Adrenal gland (tissue), 9 donors: ENCODE measurements at regions not wholly inside any gene's neighbourhood (a gene's known extent, or its start where the extent isn't known, plus 50 kb on each side); places are given as distances from the start of the nearest gene placed in this dataset.

Experiments
- DNase-seq, 7 donors: peaks; one replicate each; pipeline ENCODE4 v3.0.0-alpha.2; 2019 to 2020
- H3K27ac ChIP-seq, 5 donors: fragments of 200-600 bp; sonication (generic) in 4 of 5; 1 replicate in 3 of 5; 2 replicates in 2 of 5; pipeline versions ENCODE4 v1.5.1 to v1.8.0; 2016 to 2020; ENCODE audit warnings: mild to moderate bottlenecking in 1 of 5
- H3K27me3 ChIP-seq: fragments of 200-600 bp; 2 replicates; pipeline ENCODE4 v1.8.0; 2021
- H3K36me3 ChIP-seq, 2 donors: fragments of 200-600 bp; replicated peaks in 1 of 2; 1 replicate in 1 of 2; 2 replicates in 1 of 2; pipeline versions ENCODE4 v1.5.1 to v1.8.0; 2018 to 2022
- H3K4me1 ChIP-seq, 2 donors: fragments of 200-600 bp; replicated peaks in 1 of 2; 1 replicate in 1 of 2; 2 replicates in 1 of 2; pipeline versions ENCODE4 v1.5.1 to v1.8.0; 2018 to 2021
- H3K4me3 ChIP-seq, 4 donors: fragments of 200-600 bp; sonication (generic) in 3 of 4; one replicate each; pipeline ENCODE4 v1.5.1; 2016 to 2018
- H3K9me3 ChIP-seq, 3 donors: fragments of 200-600 bp; sonication (generic) in 1 of 3; replicated peaks in 1 of 3; 1 replicate in 2 of 3; 2 replicates in 1 of 3; pipeline versions ENCODE4 v1.5.1 to v1.8.0; 2016 to 2021
- CTCF ChIP-seq, 6 experiments: fragments of 450-650 bp in 4 of 6; fragments of 200-600 bp in 2 of 6; sonication (generic) in 1 of 6; IDR thresholded peaks; 1 replicate in 5 of 6; 2 replicates in 1 of 6; pipeline versions ENCODE4 v1.5.1 to v1.8.0; 2016 to 2021; ENCODE audit warnings: antibody characterized with exemption in 6 of 6, mild to moderate bottlenecking in 2 of 6, moderate library complexity in 1 of 6
- POLR2A ChIP-seq, 2 donors: fragments of 450-650 bp; IDR thresholded peaks; one replicate each; pipeline ENCODE4 v1.6.1; 2017; ENCODE audit warnings: antibody characterized with exemption in 2 of 2, mild to moderate bottlenecking in 2 of 2, moderate library complexity in 1 of 2
- WGBS, 4 donors: extraction: QIAGEN DNeasy Blood & Tissue Kit in 2 of 4; methylation state at CpG; one replicate each; pipeline versions ENCODE4 v1.1.5 to v1.1.7; 2013 to 2017; 5-methylcytosine and 5-hydroxymethylcytosine counted together
- intact Hi-C, 2 donors: fragments of 100-400 bp; cut with DNase I; formaldehyde crosslinking; loops; one replicate each; pipeline versions ENCODE4 v1.14.1 to v1.15.0; 2022 to 2023
- donor health status: healthy with polysubstance abuse.
- donor health status: Bipolar disorder and iron deficiency.
- donor health status: DM: yes; HTN: yes; CAD: no.
- donor health status: DM: no; HTN: no; CAD: no.
- donor health status: DM: no; HTN: no; CAD: no.

GRCh38 chr16:72705801-72706200, 342.1 kb downstream of the ZFHX3 start:
- no peak overlapping the region for H3K4me3 ChIP-seq
- no peak overlapping the region for H3K27ac ChIP-seq
- TF ChIP-seq CTCF (IDR thresholded peaks at IDR 0.05) (no peak), POLR2A (IDR thresholded peaks at IDR 0.05) (no peak)
- intact Hi-C loops = no loop called here
- DNase-seq = peak in 1 of 7 donors; percentile 24
- H3K4me1 ChIP-seq = no peaks in the 10 kb centered on the region
- H3K9me3 ChIP-seq = no peaks in the 10 kb centered on the region
- WGBS, 4 donors = 38 to 52% (median 50%) methylated on average over 5 of the region's 5 CpGs
- no peaks in the 10 kb centered on the region for H3K36me3 ChIP-seq
- H3K27me3 ChIP-seq = no peaks in the 10 kb centered on the region

GRCh38 chr16:72704746-72705372, 343.1 kb downstream of the ZFHX3 start:
- Histone ChIP-seq H3K4me1 (no peaks in the 10 kb centered on the region), H3K36me3 (no peaks in the 10 kb centered on the region), H3K27me3 (no peaks in the 10 kb centered on the region), H3K9me3 (no peaks in the 10 kb centered on the region), H3K4me3 (no peak overlapping the region), H3K27ac (no peak overlapping the region)
- intact Hi-C loops = no loop called here
- no peak for DNase-seq
- 88 to 100% (median 91%) methylated on average over 2 of the region's 2 CpGs for WGBS, 4 donors
- TF ChIP-seq POLR2A (IDR thresholded peaks at IDR 0.05) (no peak), CTCF (IDR thresholded peaks at IDR 0.05) (no peak)

- WGBS, 4 donors = 77 to 88% (median 82%) methylated on average over 2 of the region's 2 CpGs
- H3K4me1 ChIP-seq = no peaks in the 10 kb centered on the region
- no peaks in the 10 kb centered on the region for H3K27me3 ChIP-seq
- intact Hi-C loops = no loop called here
- H3K9me3 ChIP-seq = no peaks in the 10 kb centered on the region
- H3K36me3 ChIP-seq = no peaks in the 10 kb centered on the region
- no peak overlapping the region for H3K4me3 ChIP-seq
- TF ChIP-seq CTCF (IDR thresholded peaks at IDR 0.05) (no peak), POLR2A (IDR thresholded peaks at IDR 0.05) (no peak)
- no peak overlapping the region for H3K27ac ChIP-seq
- DNase-seq = no peak
Measured at GRCh38 chr16:72689851-72690250, 358.1 kb downstream of the ZFHX3 start.

GRCh38 chr16:72680732-72681131, 367.2 kb downstream of the ZFHX3 start:
- no peaks in the 10 kb centered on the region for H3K27me3 ChIP-seq
- no peaks in the 10 kb centered on the region for H3K36me3 ChIP-seq
- no peak overlapping the region for H3K4me3 ChIP-seq
- DNase-seq = no peak
- H3K27ac ChIP-seq = no peak overlapping the region
- no peaks in the 10 kb centered on the region for H3K9me3 ChIP-seq
- 92 to 99% (median 96%) methylated on average over 2 of the region's 2 CpGs for WGBS, 4 donors
- intact Hi-C loops = no loop called here
- H3K4me1 ChIP-seq = no peaks in the 10 kb centered on the region
- TF ChIP-seq POLR2A (IDR thresholded peaks at IDR 0.05) = no peak
- no peak for TF ChIP-seq CTCF (IDR thresholded peaks at IDR 0.05)
